CD4-positive, alpha-beta memory T cell (primary cell): ENCODE measurements at regions not wholly inside any gene's neighbourhood (a gene's known extent, or its start where the extent isn't known, plus 50 kb on each side); places are given as distances from the start of the nearest gene placed in this dataset.
A peak's percentile ranks its signal among the peaks of the same experiment; 100 is the strongest.
"Not testable (repeated sequence)": the region's sequence is repeated elsewhere in the genome, so short reads cannot be mapped to it uniquely, and the experiment has no call there.

Experiments used
- CTCF ChIA-PET: fragments of 350-600 bp; sonication (Branson Sonifier 250); formaldehyde crosslinking; loops from one replicate; lab custom pipeline; 2021; ENCODE audit warnings: inconsistent platforms; ENCODE audit not compliant: partially characterized antibody; lab: Charles Lee
- POLR2A ChIA-PET: fragments of 350-600 bp; sonication (Branson Sonifier 250); formaldehyde crosslinking; loops from one replicate; lab custom pipeline; 2021; ENCODE audit not compliant: partially characterized antibody; lab: Charles Lee
- DNase-seq, 5 donors: peaks; one replicate each; pipeline versions ENCODE4 v3.0.0 to v3.0.0-alpha.2; 2020 to 2022; ENCODE audit warnings: mixed read lengths in 1 of 5
- H3K27ac ChIP-seq: one replicate; pipeline ENCODE4 v1.7.0; 2013; ENCODE audit warnings: low read depth, low read length
- H3K27me3 ChIP-seq: 2 replicates; pipeline ENCODE4 v1.7.0; 2013; ENCODE audit warnings: mild to moderate bottlenecking, low read length, moderate library complexity; ENCODE audit not compliant: insufficient read depth
- H3K36me3 ChIP-seq: 2 replicates; pipeline ENCODE4 v1.7.0; 2013; ENCODE audit warnings: mild to moderate bottlenecking, low read length, moderate library complexity; ENCODE audit not compliant: insufficient read depth
- H3K4me1 ChIP-seq: 2 replicates; pipeline ENCODE4 v1.7.0; 2013; ENCODE audit warnings: mild to moderate bottlenecking, low read length, moderate library complexity; ENCODE audit not compliant: insufficient read depth
- H3K4me3 ChIP-seq, 2 donors: one replicate each; pipeline ENCODE4 v1.7.0; 2013; ENCODE audit warnings: low read length in 2 of 2, mild to moderate bottlenecking in 1 of 2
- H3K9me3 ChIP-seq, 2 donors: one replicate each; pipeline ENCODE4 v1.7.0; 2013; ENCODE audit warnings: low read length in 2 of 2, control low read depth in 1 of 2; ENCODE audit not compliant: control insufficient read depth in 1 of 2
- H3K27ac Mint-ChIP-seq, 7 donors: one replicate each; pipeline ENCODE4 v1.8.0; 2020 to 2021; ENCODE audit warnings: mixed read lengths in 7 of 7, mild to moderate bottlenecking in 6 of 7, inconsistent platforms in 3 of 7, moderate library complexity in 3 of 7
- H3K27me3 Mint-ChIP-seq, 2 donors: one replicate each; pipeline ENCODE4 v1.8.0; 2020 to 2021; ENCODE audit warnings: mixed read lengths in 2 of 2
- H3K36me3 Mint-ChIP-seq, 2 donors: one replicate each; pipeline ENCODE4 v1.8.0; 2020 to 2021; ENCODE audit warnings: mixed read lengths in 2 of 2, inconsistent platforms in 1 of 2, mild to moderate bottlenecking in 1 of 2
- H3K4me1 Mint-ChIP-seq, 4 donors: one replicate each; pipeline ENCODE4 v1.8.0; 2020 to 2021; ENCODE audit warnings: mixed read lengths in 4 of 4, mild to moderate bottlenecking in 1 of 4
- H3K4me3 Mint-ChIP-seq, 8 donors: one replicate each; pipeline ENCODE4 v1.8.0; 2020 to 2021; ENCODE audit warnings: mixed read lengths in 8 of 8, mild to moderate bottlenecking in 7 of 8, moderate library complexity in 6 of 8, inconsistent platforms in 3 of 8
- H3K9me3 Mint-ChIP-seq, 8 donors: one replicate each; pipeline ENCODE4 v1.8.0; 2020 to 2021; ENCODE audit warnings: mixed read lengths in 8 of 8, mild to moderate bottlenecking in 5 of 8, inconsistent platforms in 3 of 8, moderate library complexity in 1 of 8
- intact Hi-C: fragments of 100-400 bp; cut with micrococcal nuclease; formaldehyde crosslinking; loops from one replicate; pipeline ENCODE4 v1.15.1; 2023

DNA sequence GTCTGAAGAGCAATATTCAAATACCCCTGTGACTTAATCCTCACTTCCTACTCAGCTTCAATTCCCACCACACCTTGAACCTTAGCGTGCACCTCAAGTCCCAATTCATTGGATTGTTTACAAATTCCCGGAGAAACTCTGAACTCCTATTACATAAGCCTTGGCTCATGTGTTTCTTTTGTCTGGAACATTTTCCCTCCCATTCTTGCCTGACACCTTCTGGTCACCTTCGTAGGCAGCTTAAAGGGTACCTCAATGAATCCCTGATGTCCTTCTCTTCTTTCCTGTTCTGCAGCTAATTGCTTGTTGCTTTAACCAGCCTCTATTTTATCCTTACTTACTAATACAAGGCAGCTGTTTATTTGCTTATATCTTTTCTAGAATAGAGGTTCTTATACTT, 85.0 kb upstream of the SEL1L start:
- Mint-ChIP-seq H3K4me1 (no peaks in the 10 kb centered on the region), H3K9me3 (peaks cover 0 to 1% (median 0%) of the 10 kb centered on the region in 8 donors), H3K36me3 (no peaks in the 10 kb centered on the region), H3K27ac (no peak overlapping the region), H3K27me3 (peaks cover 0 to 5% of the 10 kb centered on the region in 2 donors), H3K4me3 (no peak overlapping the region)
- Histone ChIP-seq H3K4me3 (no peak overlapping the region), H3K27ac (no peak overlapping the region), H3K27me3 (no peaks in the 10 kb centered on the region), H3K4me1 (no peaks in the 10 kb centered on the region), H3K36me3 (no peaks in the 10 kb centered on the region), H3K9me3 (no peaks in the 10 kb centered on the region)
- POLR2A ChIA-PET: no interaction called here
- CTCF ChIA-PET: no interaction called here
- intact Hi-C loops: no loop called here
- DNase-seq: no peak

DNA sequence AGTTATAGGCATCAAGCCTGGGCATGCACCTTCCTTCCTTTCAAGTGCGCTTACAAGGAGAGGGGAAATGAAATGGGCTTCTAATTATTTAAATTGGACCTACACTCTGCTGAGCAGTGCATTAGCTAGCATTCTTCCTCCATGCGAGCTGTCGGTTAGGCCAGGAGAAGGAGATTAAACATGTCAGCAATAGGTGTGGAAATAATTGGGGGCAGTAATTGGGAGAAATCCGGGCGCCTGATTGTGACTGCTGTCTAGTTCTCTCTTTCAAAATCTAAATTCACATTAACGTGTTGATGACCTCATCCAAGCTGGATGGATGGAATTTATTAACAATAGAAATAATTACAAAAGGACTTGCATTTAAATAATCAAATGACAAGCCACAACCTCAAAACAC, 86.2 kb upstream of the SEL1L start:
- POLR2A ChIA-PET: no interaction called here
- Histone ChIP-seq H3K4me3 (no peak overlapping the region), H3K9me3 (no peaks in the 10 kb centered on the region), H3K27me3 (no peaks in the 10 kb centered on the region), H3K36me3 (no peaks in the 10 kb centered on the region), H3K4me1 (no peaks in the 10 kb centered on the region), H3K27ac (no peak overlapping the region)
- H3K4me3 Mint-ChIP-seq: no peak overlapping the region
- peaks cover 0 to 9% of the 10 kb centered on the region in 2 donors for H3K27me3 Mint-ChIP-seq
- H3K27ac Mint-ChIP-seq: no peak overlapping the region
- peaks cover 0 to 1% (median 0%) of the 10 kb centered on the region in 8 donors for H3K9me3 Mint-ChIP-seq
- H3K36me3 Mint-ChIP-seq: no peaks in the 10 kb centered on the region
- DNase-seq: no peak
- intact Hi-C loops: no loop called here
- H3K4me1 Mint-ChIP-seq: no peaks in the 10 kb centered on the region
- CTCF ChIA-PET: no interaction called here

DNA sequence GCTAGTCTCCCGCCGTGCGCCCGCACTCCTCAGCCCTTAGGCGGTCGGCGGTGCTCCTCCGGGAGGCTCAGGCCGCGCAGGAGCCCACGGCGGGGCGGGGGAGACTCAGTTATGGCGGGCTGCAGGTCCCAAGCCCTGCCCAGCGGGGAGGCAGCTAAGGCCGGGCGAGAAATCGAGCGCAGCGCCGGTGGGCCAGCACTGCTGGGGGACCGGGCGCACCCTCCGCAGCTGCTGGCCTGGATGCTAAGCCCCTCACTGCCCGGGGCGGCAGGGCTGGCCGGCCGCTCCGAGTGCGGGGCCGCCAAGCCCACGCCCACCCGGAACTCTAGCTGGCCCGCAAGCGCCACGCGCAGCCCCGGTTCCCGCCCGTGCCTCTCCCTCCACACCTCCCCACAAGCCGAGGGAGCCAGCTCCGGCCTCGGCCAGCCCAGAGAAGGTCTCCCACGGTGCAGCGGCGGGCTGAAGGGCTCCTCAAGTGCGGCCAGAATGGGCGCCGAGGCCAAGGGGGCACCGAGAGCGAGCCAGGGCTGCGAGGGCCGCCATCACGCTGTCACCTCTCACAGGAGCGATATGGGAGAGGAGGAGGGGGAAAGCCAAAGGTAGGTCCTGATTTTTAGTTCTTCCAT, 90.2 kb upstream of the SEL1L start:
- H3K4me1 Mint-ChIP-seq, H3K4me1 ChIP-seq, H3K4me3 ChIP-seq, CTCF ChIA-PET, POLR2A ChIA-PET, H3K27me3 ChIP-seq, intact Hi-C loops, H3K36me3 ChIP-seq, H3K9me3 Mint-ChIP-seq, H3K4me3 Mint-ChIP-seq, H3K27ac ChIP-seq, H3K27ac Mint-ChIP-seq, H3K9me3 ChIP-seq, H3K27me3 Mint-ChIP-seq, H3K36me3 Mint-ChIP-seq, DNase-seq: not testable (repeated sequence)

DNA sequence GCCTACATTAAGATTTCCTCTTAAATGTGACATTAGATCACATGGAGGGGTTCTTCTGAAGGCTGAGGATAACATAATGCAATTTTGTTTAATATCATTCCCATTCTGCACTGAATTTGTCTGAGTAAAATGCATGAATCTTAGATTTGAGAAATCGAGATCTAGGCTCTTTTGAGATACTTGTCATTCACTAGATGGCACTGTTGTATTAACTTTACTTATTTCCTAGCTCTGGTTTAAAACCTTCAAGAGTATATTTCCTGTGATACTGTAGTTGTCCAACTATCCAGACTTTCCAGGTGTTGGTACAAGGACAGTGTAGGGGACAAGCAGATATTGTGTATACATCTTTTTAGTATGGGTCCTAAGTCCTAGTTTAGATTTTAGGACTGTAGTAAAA, 91.7 kb upstream of the SEL1L start:
- H3K27me3 Mint-ChIP-seq: peaks cover 0 to 4% of the 10 kb centered on the region in 2 donors
- no peaks in the 10 kb centered on the region for H3K36me3 Mint-ChIP-seq
- H3K4me3 Mint-ChIP-seq: no peak overlapping the region
- intact Hi-C loops: no loop called here
- no peaks in the 10 kb centered on the region for H3K4me1 ChIP-seq
- ChIA-PET CTCF (no interaction called here), POLR2A (no interaction called here)
- H3K36me3 ChIP-seq: no peaks in the 10 kb centered on the region
- H3K4me3 ChIP-seq: no peak overlapping the region
- no peaks in the 10 kb centered on the region for H3K27me3 ChIP-seq
- peaks cover 0 to 1% (median 0%) of the 10 kb centered on the region in 8 donors for H3K9me3 Mint-ChIP-seq
- H3K27ac Mint-ChIP-seq: no peak overlapping the region
- peak in 2 of 5 donors; percentile 1 to 7 for DNase-seq
- H3K9me3 ChIP-seq: no peaks in the 10 kb centered on the region
- H3K4me1 Mint-ChIP-seq: no peaks in the 10 kb centered on the region
- no peak overlapping the region for H3K27ac ChIP-seq

DNA sequence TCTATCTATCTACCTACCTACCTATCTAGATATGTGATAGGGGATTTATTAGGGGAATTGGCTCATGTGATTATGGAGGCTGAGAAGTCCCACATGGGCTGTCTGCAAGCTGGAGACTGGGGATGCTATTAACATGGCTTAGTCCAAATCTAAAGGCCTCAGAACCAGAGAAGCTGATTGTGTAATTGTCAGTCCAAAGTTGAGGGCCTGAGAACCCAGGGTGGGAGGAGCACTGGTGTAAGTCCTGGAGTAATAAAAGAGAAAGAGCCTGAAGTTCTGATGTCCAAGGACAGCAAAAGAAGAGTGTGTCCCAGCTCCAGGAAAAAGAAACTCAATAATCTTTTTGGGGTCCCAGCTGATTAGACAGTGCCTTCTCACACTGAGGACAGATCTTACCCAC, 98.5 kb upstream of the SEL1L start:
- Mint-ChIP-seq H3K27ac (no peak overlapping the region), H3K36me3 (no peaks in the 10 kb centered on the region), H3K9me3 (peaks cover 0 to 5% (median 0%) of the 10 kb centered on the region in 8 donors), H3K4me1 (no peaks in the 10 kb centered on the region), H3K27me3 (no peaks in the 10 kb centered on the region), H3K4me3 (no peak overlapping the region)
- Histone ChIP-seq H3K27ac (no peak overlapping the region), H3K4me1 (no peaks in the 10 kb centered on the region), H3K4me3 (no peak overlapping the region), H3K27me3 (no peaks in the 10 kb centered on the region), H3K9me3 (no peaks in the 10 kb centered on the region), H3K36me3 (no peaks in the 10 kb centered on the region)
- intact Hi-C loops: no loop called here
- ChIA-PET POLR2A (no interaction called here), CTCF (no interaction called here)
- DNase-seq: no peak

DNA sequence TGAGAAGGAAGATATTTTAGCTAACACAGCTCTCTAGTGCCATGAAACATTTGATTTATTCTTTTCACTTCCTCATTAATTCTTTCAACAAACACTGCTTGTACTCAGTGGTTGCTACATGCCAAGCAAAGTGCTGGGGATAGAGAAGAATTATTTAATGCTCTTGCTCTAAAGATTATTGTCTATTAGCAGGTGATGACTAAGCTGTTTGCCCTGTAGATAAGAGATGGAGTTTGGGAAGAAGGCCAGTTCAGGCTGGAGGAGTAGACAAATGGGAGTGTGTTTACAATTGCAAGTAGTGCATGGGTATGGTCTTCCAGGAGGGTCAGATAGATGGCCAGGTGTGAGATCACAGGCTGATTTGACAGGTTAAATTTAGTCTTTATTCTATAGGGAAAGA, 99.8 kb upstream of the SEL1L start:
- Histone ChIP-seq H3K27me3 (no peaks in the 10 kb centered on the region), H3K27ac (no peak overlapping the region), H3K4me1 (no peaks in the 10 kb centered on the region), H3K4me3 (no peak overlapping the region), H3K9me3 (no peaks in the 10 kb centered on the region), H3K36me3 (no peaks in the 10 kb centered on the region)
- no peaks in the 10 kb centered on the region for H3K4me1 Mint-ChIP-seq
- DNase-seq: no peak
- CTCF ChIA-PET: no interaction called here
- no peaks in the 10 kb centered on the region for H3K27me3 Mint-ChIP-seq
- no peak overlapping the region for H3K27ac Mint-ChIP-seq
- intact Hi-C loops: no loop called here
- no peaks in the 10 kb centered on the region for H3K36me3 Mint-ChIP-seq
- H3K4me3 Mint-ChIP-seq: no peak overlapping the region
- POLR2A ChIA-PET: no interaction called here
- peaks cover 0 to 5% (median 0%) of the 10 kb centered on the region in 8 donors for H3K9me3 Mint-ChIP-seq

DNA sequence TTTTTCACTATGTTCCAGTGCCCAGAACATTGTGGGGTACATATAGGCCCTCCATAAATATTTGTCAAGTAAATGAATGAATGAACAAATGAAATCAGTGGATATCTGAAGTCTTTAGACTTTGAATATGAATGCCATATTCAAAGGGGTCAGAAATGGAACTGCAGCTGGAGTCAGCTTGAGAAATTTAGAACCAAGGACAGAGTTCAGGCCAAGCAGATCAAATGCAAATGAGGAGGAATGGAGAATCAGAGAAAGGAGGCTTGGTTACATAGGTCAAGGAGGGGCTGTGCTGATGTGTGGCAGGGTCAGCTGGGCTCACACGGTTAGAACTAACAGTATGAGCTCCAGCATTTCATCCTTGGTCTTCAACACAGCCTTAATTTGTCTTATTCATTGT, 104.0 kb upstream of the SEL1L start:
- H3K4me1 ChIP-seq: no peaks in the 10 kb centered on the region
- intact Hi-C loops: no loop called here
- H3K4me3 ChIP-seq: no peak overlapping the region
- H3K36me3 Mint-ChIP-seq: no peaks in the 10 kb centered on the region
- H3K9me3 Mint-ChIP-seq: peaks cover 0 to 5% (median 0%) of the 10 kb centered on the region in 8 donors
- no peaks in the 10 kb centered on the region for H3K9me3 ChIP-seq
- peaks cover 0 to 1% of the 10 kb centered on the region in 2 donors for H3K27me3 Mint-ChIP-seq
- H3K27ac ChIP-seq: no peak overlapping the region
- DNase-seq: no peak
- H3K27ac Mint-ChIP-seq: no peak overlapping the region
- H3K27me3 ChIP-seq: no peaks in the 10 kb centered on the region
- H3K36me3 ChIP-seq: no peaks in the 10 kb centered on the region
- no peak overlapping the region for H3K4me3 Mint-ChIP-seq
- CTCF ChIA-PET: no interaction called here
- H3K4me1 Mint-ChIP-seq: no peaks in the 10 kb centered on the region
- POLR2A ChIA-PET: no interaction called here
